ENCODE measurements at regions not wholly inside any gene's neighbourhood (a gene's known extent, or its start where the extent isn't known, plus 50 kb on each side); places are given as distances from the start of the nearest gene placed in this dataset.

- H3K4me1 ChIP-seq (ENCODE audit: control insufficient read depth in 2 of 2, insufficient read depth in 2 of 2, low read length in 2 of 2), result peaks cover 7 to 18% of the 10 kb centered on the region in 2 donors
- WGBS, result 96% methylated on average over 3 of the region's 3 CpGs
- H3K27me3 ChIP-seq (ENCODE audit: control insufficient read depth in 2 of 2, insufficient read depth in 1 of 2, low read length in 1 of 2), result peaks cover 0 to 4% of the 10 kb centered on the region in 2 donors
- no peaks in the 10 kb centered on the region for H3K9me3 ChIP-seq (ENCODE audit: control insufficient read depth in 2 of 2, insufficient read depth in 1 of 2, low read length in 1 of 2)
- DNase-seq (ENCODE audit: low read depth in 6 of 9, low spot score in 9 of 9), result no peak
- no peak overlapping the region for H3K27ac ChIP-seq (ENCODE audit: low read depth in 1 of 2, low read length in 1 of 2)
- H3K4me3 ChIP-seq (ENCODE audit: low read length in 2 of 2), result no peak overlapping the region
- H3K36me3 ChIP-seq (ENCODE audit: control insufficient read depth in 2 of 2, insufficient read depth in 2 of 2, low read length in 1 of 2), result no peaks in the 10 kb centered on the region
Observed at GRCh38 chr9:20212806-20213205, 409.5 kb downstream of the MLLT3 start.

GRCh38 chr9:20209391-20210340, 412.6 kb downstream of the MLLT3 start:
- Histone ChIP-seq H3K9me3 (ENCODE audit: control insufficient read depth in 2 of 2, insufficient read depth in 1 of 2, low read length in 1 of 2) (no peaks in the 10 kb centered on the region), H3K27ac (ENCODE audit: low read depth in 1 of 2, low read length in 1 of 2) (peak overlapping the region in 1 of 2 donors; percentile 55), H3K36me3 (ENCODE audit: control insufficient read depth in 2 of 2, insufficient read depth in 2 of 2, low read length in 1 of 2) (no peaks in the 10 kb centered on the region), H3K4me3 (ENCODE audit: low read length in 2 of 2) (no peak overlapping the region), H3K27me3 (ENCODE audit: control insufficient read depth in 2 of 2, insufficient read depth in 1 of 2, low read length in 1 of 2) (peaks cover 0 to 4% of the 10 kb centered on the region in 2 donors), H3K4me1 (ENCODE audit: control insufficient read depth in 2 of 2, insufficient read depth in 2 of 2, low read length in 2 of 2) (peaks cover 7 to 18% of the 10 kb centered on the region in 2 donors)
- WGBS, result 12% methylated on average over 7 of the region's 7 CpGs
- DNase-seq (ENCODE audit: low read depth in 6 of 9, low spot score in 9 of 9), result peak; percentile 26 to 85 (median 53)

- H3K27ac ChIP-seq (ENCODE audit: low read depth in 1 of 2, low read length in 1 of 2), result no peak overlapping the region
- peaks cover 7 to 18% of the 10 kb centered on the region in 2 donors for H3K4me1 ChIP-seq (ENCODE audit: control insufficient read depth in 2 of 2, insufficient read depth in 2 of 2, low read length in 2 of 2)
- no peak overlapping the region for H3K4me3 ChIP-seq (ENCODE audit: low read length in 2 of 2)
- H3K27me3 ChIP-seq (ENCODE audit: control insufficient read depth in 2 of 2, insufficient read depth in 1 of 2, low read length in 1 of 2), result peaks cover 0 to 4% of the 10 kb centered on the region in 2 donors
- no peak for DNase-seq (ENCODE audit: low read depth in 6 of 9, low spot score in 9 of 9)
- no peaks in the 10 kb centered on the region for H3K9me3 ChIP-seq (ENCODE audit: control insufficient read depth in 2 of 2, insufficient read depth in 1 of 2, low read length in 1 of 2)
- H3K36me3 ChIP-seq (ENCODE audit: control insufficient read depth in 2 of 2, insufficient read depth in 2 of 2, low read length in 1 of 2), result no peaks in the 10 kb centered on the region
- WGBS, result 96% methylated on average over 1 of the region's 1 CpG
Observed at GRCh38 chr9:20208961-20209371, 413.3 kb downstream of the MLLT3 start.

GRCh38 chr9:20208226-20208625, 414.1 kb downstream of the MLLT3 start:
- no peaks in the 10 kb centered on the region for H3K9me3 ChIP-seq (ENCODE audit: control insufficient read depth in 2 of 2, insufficient read depth in 1 of 2, low read length in 1 of 2)
- peaks cover 7 to 18% of the 10 kb centered on the region in 2 donors for H3K4me1 ChIP-seq (ENCODE audit: control insufficient read depth in 2 of 2, insufficient read depth in 2 of 2, low read length in 2 of 2)
- WGBS, result 92% methylated on average over 5 of the region's 5 CpGs
- peaks cover 0 to 4% of the 10 kb centered on the region in 2 donors for H3K27me3 ChIP-seq (ENCODE audit: control insufficient read depth in 2 of 2, insufficient read depth in 1 of 2, low read length in 1 of 2)
- no peak overlapping the region for H3K27ac ChIP-seq (ENCODE audit: low read depth in 1 of 2, low read length in 1 of 2)
- DNase-seq (ENCODE audit: low read depth in 6 of 9, low spot score in 9 of 9), result no peak
- no peaks in the 10 kb centered on the region for H3K36me3 ChIP-seq (ENCODE audit: control insufficient read depth in 2 of 2, insufficient read depth in 2 of 2, low read length in 1 of 2)
- no peak overlapping the region for H3K4me3 ChIP-seq (ENCODE audit: low read length in 2 of 2)

- no peak for DNase-seq (ENCODE audit: low read depth in 6 of 9, low spot score in 9 of 9)
- Histone ChIP-seq H3K4me3 (ENCODE audit: low read length in 2 of 2) (no peak overlapping the region), H3K27ac (ENCODE audit: low read depth in 1 of 2, low read length in 1 of 2) (no peak overlapping the region), H3K36me3 (ENCODE audit: control insufficient read depth in 2 of 2, insufficient read depth in 2 of 2, low read length in 1 of 2) (no peaks in the 10 kb centered on the region), H3K4me1 (ENCODE audit: control insufficient read depth in 2 of 2, insufficient read depth in 2 of 2, low read length in 2 of 2) (peaks cover 7 to 20% of the 10 kb centered on the region in 2 donors), H3K27me3 (ENCODE audit: control insufficient read depth in 2 of 2, insufficient read depth in 1 of 2, low read length in 1 of 2) (peaks cover 0 to 4% of the 10 kb centered on the region in 2 donors), H3K9me3 (ENCODE audit: control insufficient read depth in 2 of 2, insufficient read depth in 1 of 2, low read length in 1 of 2) (no peaks in the 10 kb centered on the region)
- 85% methylated on average over 1 of the region's 1 CpG for WGBS
Observed at GRCh38 chr9:20207176-20207575, 415.1 kb downstream of the MLLT3 start.

- H3K27me3 ChIP-seq (ENCODE audit: control insufficient read depth in 2 of 2, insufficient read depth in 1 of 2, low read length in 1 of 2), result peaks cover 0 to 4% of the 10 kb centered on the region in 2 donors
- H3K4me3 ChIP-seq (ENCODE audit: low read length in 2 of 2), result no peak overlapping the region
- DNase-seq (ENCODE audit: low read depth in 6 of 9, low spot score in 9 of 9), result no peak
Observed at GRCh38 chr9:20205821-20206220, 416.5 kb downstream of the MLLT3 start.

GRCh38 chr9:20200991-20201431, 412.2 kb upstream of the SLC24A2 start:
- DNase-seq (ENCODE audit: low read depth in 6 of 9, low spot score in 9 of 9), result no peak

More at GRCh38 chr9:20205821-20206220, 416.5 kb downstream of the MLLT3 start:
- peaks cover 7 to 22% of the 10 kb centered on the region in 2 donors for H3K4me1 ChIP-seq (ENCODE audit: control insufficient read depth in 2 of 2, insufficient read depth in 2 of 2, low read length in 2 of 2)
- 96% methylated on average over 2 of the region's 2 CpGs for WGBS
- no peaks in the 10 kb centered on the region for H3K9me3 ChIP-seq (ENCODE audit: control insufficient read depth in 2 of 2, insufficient read depth in 1 of 2, low read length in 1 of 2)
- no peaks in the 10 kb centered on the region for H3K36me3 ChIP-seq (ENCODE audit: control insufficient read depth in 2 of 2, insufficient read depth in 2 of 2, low read length in 1 of 2)
- H3K27ac ChIP-seq (ENCODE audit: low read depth in 1 of 2, low read length in 1 of 2), result no peak overlapping the region

GRCh38 chr9:20200581-20200980, 411.7 kb upstream of the SLC24A2 start:
- no peaks in the 10 kb centered on the region for H3K9me3 ChIP-seq (ENCODE audit: control insufficient read depth in 2 of 2, insufficient read depth in 1 of 2, low read length in 1 of 2)
- WGBS, result 93% methylated on average over 2 of the region's 2 CpGs
- no peaks in the 10 kb centered on the region for H3K27me3 ChIP-seq (ENCODE audit: control insufficient read depth in 2 of 2, insufficient read depth in 1 of 2, low read length in 1 of 2)
- no peaks in the 10 kb centered on the region for H3K36me3 ChIP-seq (ENCODE audit: control insufficient read depth in 2 of 2, insufficient read depth in 2 of 2, low read length in 1 of 2)
- H3K27ac ChIP-seq (ENCODE audit: low read depth in 1 of 2, low read length in 1 of 2), result no peak overlapping the region
- H3K4me3 ChIP-seq (ENCODE audit: low read length in 2 of 2), result no peak overlapping the region
- H3K4me1 ChIP-seq (ENCODE audit: control insufficient read depth in 2 of 2, insufficient read depth in 2 of 2, low read length in 2 of 2), result peaks cover 0 to 10% of the 10 kb centered on the region in 2 donors
- no peak for DNase-seq (ENCODE audit: low read depth in 6 of 9, low spot score in 9 of 9)

More at GRCh38 chr9:20200991-20201431, 412.2 kb upstream of the SLC24A2 start:
- H3K27me3 ChIP-seq (ENCODE audit: control insufficient read depth in 2 of 2, insufficient read depth in 1 of 2, low read length in 1 of 2), result no peaks in the 10 kb centered on the region
- peaks cover 0 to 10% of the 10 kb centered on the region in 2 donors for H3K4me1 ChIP-seq (ENCODE audit: control insufficient read depth in 2 of 2, insufficient read depth in 2 of 2, low read length in 2 of 2)
- WGBS, result 69% methylated on average over 1 of the region's 1 CpG
- H3K27ac ChIP-seq (ENCODE audit: low read depth in 1 of 2, low read length in 1 of 2), result no peak overlapping the region
- H3K36me3 ChIP-seq (ENCODE audit: control insufficient read depth in 2 of 2, insufficient read depth in 2 of 2, low read length in 1 of 2), result no peaks in the 10 kb centered on the region
- H3K9me3 ChIP-seq (ENCODE audit: control insufficient read depth in 2 of 2, insufficient read depth in 1 of 2, low read length in 1 of 2), result no peaks in the 10 kb centered on the region
- no peak overlapping the region for H3K4me3 ChIP-seq (ENCODE audit: low read length in 2 of 2)

GRCh38 chr9:20199111-20199510, 410.3 kb upstream of the SLC24A2 start:
- no peaks in the 10 kb centered on the region for H3K27me3 ChIP-seq (ENCODE audit: control insufficient read depth in 2 of 2, insufficient read depth in 1 of 2, low read length in 1 of 2)
- no peaks in the 10 kb centered on the region for H3K9me3 ChIP-seq (ENCODE audit: control insufficient read depth in 2 of 2, insufficient read depth in 1 of 2, low read length in 1 of 2)
- H3K27ac ChIP-seq (ENCODE audit: low read depth in 1 of 2, low read length in 1 of 2), result no peak overlapping the region
- no peaks in the 10 kb centered on the region for H3K36me3 ChIP-seq (ENCODE audit: control insufficient read depth in 2 of 2, insufficient read depth in 2 of 2, low read length in 1 of 2)
- no peak overlapping the region for H3K4me3 ChIP-seq (ENCODE audit: low read length in 2 of 2)
- 94% methylated on average over 2 of the region's 2 CpGs for WGBS
- H3K4me1 ChIP-seq (ENCODE audit: control insufficient read depth in 2 of 2, insufficient read depth in 2 of 2, low read length in 2 of 2), result peaks cover 0 to 10% of the 10 kb centered on the region in 2 donors
- DNase-seq (ENCODE audit: low read depth in 6 of 9, low spot score in 9 of 9), result no peak

Measured in thymus (tissue), 11 donors.